ENCODE measurements at regions not wholly inside any gene's neighbourhood (a gene's known extent, or its start where the extent isn't known, plus 50 kb on each side); places are given as distances from the start of the nearest gene placed in this dataset.

- Histone ChIP-seq H3K4me1 (ENCODE audit: control insufficient read depth in 1 of 2, insufficient read depth in 2 of 2, low read length in 2 of 2) (no peaks in the 10 kb centered on the region), H4K20me1 (ENCODE audit: insufficient read depth, low read length) (no peaks in the 10 kb centered on the region), H3K4me3 (replicated peaks in 1 of 3; ENCODE audit: low read depth in 2 of 3, low read length in 3 of 3) (no peak overlapping the region), H2AFZ (ENCODE audit: insufficient read depth, low read depth, low read length, poor library complexity, severe bottlenecking) (no peak overlapping the region), H3K9ac (ENCODE audit: insufficient read depth, low read length, poor library complexity, severe bottlenecking) (no peak overlapping the region), H3K9me3 (replicated peaks in 1 of 2; ENCODE audit: control insufficient read depth in 1 of 2, insufficient read depth in 1 of 2, low read length in 2 of 2) (no peaks in the 10 kb centered on the region), H3K27ac (ENCODE audit: low read depth in 1 of 2, low read length in 2 of 2) (no peak overlapping the region), H3K79me2 (ENCODE audit: insufficient read depth, low read length) (no peaks in the 10 kb centered on the region), H3K36me3 (replicated peaks in 1 of 2; ENCODE audit: control insufficient read depth in 1 of 2, insufficient read depth in 2 of 2, low read length in 2 of 2) (no peaks in the 10 kb centered on the region), H3K4me2 (replicated peaks; ENCODE audit: extremely low read depth, low read length, poor library complexity, severe bottlenecking) (no peak overlapping the region), H3K27me3 (ENCODE audit: control insufficient read depth in 2 of 2, insufficient read depth in 2 of 2, low read length in 2 of 2) (no peaks in the 10 kb centered on the region)
- TF ChIP-seq, protein P1, sequence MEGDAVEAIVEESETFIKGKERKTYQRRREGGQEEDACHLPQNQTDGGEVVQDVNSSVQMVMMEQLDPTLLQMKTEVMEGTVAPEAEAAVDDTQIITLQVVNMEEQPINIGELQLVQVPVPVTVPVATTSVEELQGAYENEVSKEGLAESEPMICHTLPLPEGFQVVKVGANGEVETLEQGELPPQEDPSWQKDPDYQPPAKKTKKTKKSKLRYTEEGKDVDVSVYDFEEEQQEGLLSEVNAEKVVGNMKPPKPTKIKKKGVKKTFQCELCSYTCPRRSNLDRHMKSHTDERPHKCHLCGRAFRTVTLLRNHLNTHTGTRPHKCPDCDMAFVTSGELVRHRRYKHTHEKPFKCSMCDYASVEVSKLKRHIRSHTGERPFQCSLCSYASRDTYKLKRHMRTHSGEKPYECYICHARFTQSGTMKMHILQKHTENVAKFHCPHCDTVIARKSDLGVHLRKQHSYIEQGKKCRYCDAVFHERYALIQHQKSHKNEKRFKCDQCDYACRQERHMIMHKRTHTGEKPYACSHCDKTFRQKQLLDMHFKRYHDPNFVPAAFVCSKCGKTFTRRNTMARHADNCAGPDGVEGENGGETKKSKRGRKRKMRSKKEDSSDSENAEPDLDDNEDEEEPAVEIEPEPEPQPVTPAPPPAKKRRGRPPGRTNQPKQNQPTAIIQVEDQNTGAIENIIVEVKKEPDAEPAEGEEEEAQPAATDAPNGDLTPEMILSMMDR (IDR thresholded peaks at IDR 0.05), result no peak
- WGBS (ENCODE audit: insufficient coverage), result no CpG with 5 or more reads among the region's 5 CpGs
- no peak for DNase-seq
- Mint-ChIP-seq H3K36me3 (no peaks in the 10 kb centered on the region), H3K27me3 (ENCODE audit: low read depth in 3 of 3) (peaks cover 0 to 5% (median 2%) of the 10 kb centered on the region in 3 donors), H3K4me3 (no peak overlapping the region), H3K9me3 (peaks cover 0 to 2% (median 0%) of the 10 kb centered on the region in 7 donors), H3K27ac (no peak overlapping the region), H3K4me1 (no peaks in the 10 kb centered on the region)
- intact Hi-C loops (cut with micrococcal nuclease), result no loop called here
These were observed 159.6 kb upstream of the ANK2 start for GRCh38 chr4:112889619-112890527.

GRCh38 chr4:112894480-112894879, 155.0 kb upstream of the ANK2 start:
- Mint-ChIP-seq H3K4me3 (no peak overlapping the region), H3K27me3 (ENCODE audit: low read depth in 3 of 3) (peaks cover 0 to 2% (median 2%) of the 10 kb centered on the region in 3 donors), H3K9me3 (no peaks in the 10 kb centered on the region), H3K36me3 (no peaks in the 10 kb centered on the region), H3K27ac (no peak overlapping the region), H3K4me1 (no peaks in the 10 kb centered on the region)
- Histone ChIP-seq H2AFZ (ENCODE audit: insufficient read depth, low read depth, low read length, poor library complexity, severe bottlenecking) (no peak overlapping the region), H4K20me1 (ENCODE audit: insufficient read depth, low read length) (no peaks in the 10 kb centered on the region), H3K4me2 (replicated peaks; ENCODE audit: extremely low read depth, low read length, poor library complexity, severe bottlenecking) (no peak overlapping the region), H3K9ac (ENCODE audit: insufficient read depth, low read length, poor library complexity, severe bottlenecking) (no peak overlapping the region), H3K4me1 (ENCODE audit: control insufficient read depth in 1 of 2, insufficient read depth in 2 of 2, low read length in 2 of 2) (no peaks in the 10 kb centered on the region), H3K9me3 (replicated peaks in 1 of 2; ENCODE audit: control insufficient read depth in 1 of 2, insufficient read depth in 1 of 2, low read length in 2 of 2) (no peaks in the 10 kb centered on the region), H3K36me3 (replicated peaks in 1 of 2; ENCODE audit: control insufficient read depth in 1 of 2, insufficient read depth in 2 of 2, low read length in 2 of 2) (no peaks in the 10 kb centered on the region), H3K79me2 (ENCODE audit: insufficient read depth, low read length) (no peaks in the 10 kb centered on the region), H3K4me3 (replicated peaks in 1 of 3; ENCODE audit: low read depth in 2 of 3, low read length in 3 of 3) (no peak overlapping the region), H3K27ac (ENCODE audit: low read depth in 1 of 2, low read length in 2 of 2) (no peak overlapping the region), H3K27me3 (ENCODE audit: control insufficient read depth in 2 of 2, insufficient read depth in 2 of 2, low read length in 2 of 2) (no peaks in the 10 kb centered on the region)
- TF ChIP-seq, protein P1 (IDR thresholded peaks at IDR 0.05), result no peak
- no peak for DNase-seq
- intact Hi-C loops (cut with micrococcal nuclease), result no loop called here
- WGBS (ENCODE audit: insufficient coverage), result no CpG with 5 or more reads among the region's 3 CpGs

Measured in CD14-positive monocyte (primary cell).